ENCODE measurements at regions not wholly inside any gene's neighbourhood (a gene's known extent, or its start where the extent isn't known, plus 50 kb on each side); places are given as distances from the start of the nearest gene placed in this dataset.
"Not testable (repeated sequence)": the region's sequence is repeated elsewhere in the genome, so short reads cannot be mapped to it uniquely, and the experiment has no call there.

DNA sequence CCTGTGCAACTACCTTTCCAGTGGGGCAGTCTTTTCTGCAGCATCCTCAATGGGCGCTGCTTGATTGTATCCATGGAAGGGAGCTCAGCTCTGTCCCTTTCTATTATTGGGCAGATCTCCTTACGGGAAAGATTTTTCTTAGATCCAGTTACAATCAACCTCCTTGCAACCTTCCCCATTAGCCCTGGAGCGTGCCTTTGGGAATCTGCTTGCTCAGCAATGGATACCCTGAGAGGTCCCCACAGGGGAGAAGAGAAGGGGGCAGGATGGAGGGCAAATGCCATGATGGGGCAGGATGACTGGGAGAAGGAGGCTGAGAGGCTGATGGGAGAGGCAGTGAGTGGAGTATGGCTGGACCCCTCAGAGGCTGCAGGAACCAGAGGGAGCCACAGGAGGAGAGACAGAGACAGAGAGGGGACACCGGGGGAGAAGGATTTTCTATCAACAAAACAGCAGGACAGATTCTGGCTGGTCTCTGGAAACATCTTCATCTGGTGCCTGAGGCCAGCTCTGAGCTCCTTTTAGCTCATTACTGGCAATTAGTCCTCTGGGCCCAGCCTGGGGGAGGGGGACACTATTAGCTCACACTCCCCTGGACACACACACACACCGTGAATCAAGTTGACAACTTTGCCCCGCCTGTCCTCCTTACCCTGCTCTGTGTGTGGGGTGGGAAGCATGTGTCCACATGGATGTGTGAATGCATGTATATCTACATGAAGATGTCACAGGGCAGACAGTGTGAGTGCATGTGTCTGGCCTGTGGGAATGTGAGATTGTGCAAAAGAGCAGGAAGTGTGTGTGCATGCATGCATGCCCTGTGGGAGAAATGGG, 80.8 kb upstream of the PAX2 start:
- no peak for DNase-seq

GRCh38 chr10:100666634-100667033, 78.7 kb upstream of the PAX2 start:
- DNase-seq, result not testable (repeated sequence)

- no peak for DNase-seq
Measured at GRCh38 chr10:100669616-100670015, 75.8 kb upstream of the PAX2 start.

DNA sequence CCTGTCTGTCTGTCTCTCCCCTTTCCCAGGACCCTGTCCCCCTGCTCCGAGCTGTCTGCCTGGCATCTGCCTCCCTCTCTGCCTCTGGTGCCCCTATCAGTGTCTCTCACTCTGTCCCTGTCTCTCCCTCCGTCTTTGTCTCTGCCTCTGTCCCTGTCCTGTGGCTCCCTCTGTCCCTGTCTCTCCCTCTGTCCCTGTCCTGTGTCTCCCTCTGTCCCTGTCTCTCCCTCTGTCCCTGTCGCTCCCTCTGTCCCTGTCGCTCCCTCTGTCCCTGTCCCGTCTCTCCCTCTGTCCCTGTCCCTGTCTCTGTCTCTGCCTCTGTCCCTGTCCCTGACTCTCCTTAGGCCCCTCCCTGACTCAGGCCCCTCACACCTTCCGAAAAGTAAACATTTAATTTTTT, 75.0 kb upstream of the PAX2 start:
- DNase-seq, result no peak

DNA sequence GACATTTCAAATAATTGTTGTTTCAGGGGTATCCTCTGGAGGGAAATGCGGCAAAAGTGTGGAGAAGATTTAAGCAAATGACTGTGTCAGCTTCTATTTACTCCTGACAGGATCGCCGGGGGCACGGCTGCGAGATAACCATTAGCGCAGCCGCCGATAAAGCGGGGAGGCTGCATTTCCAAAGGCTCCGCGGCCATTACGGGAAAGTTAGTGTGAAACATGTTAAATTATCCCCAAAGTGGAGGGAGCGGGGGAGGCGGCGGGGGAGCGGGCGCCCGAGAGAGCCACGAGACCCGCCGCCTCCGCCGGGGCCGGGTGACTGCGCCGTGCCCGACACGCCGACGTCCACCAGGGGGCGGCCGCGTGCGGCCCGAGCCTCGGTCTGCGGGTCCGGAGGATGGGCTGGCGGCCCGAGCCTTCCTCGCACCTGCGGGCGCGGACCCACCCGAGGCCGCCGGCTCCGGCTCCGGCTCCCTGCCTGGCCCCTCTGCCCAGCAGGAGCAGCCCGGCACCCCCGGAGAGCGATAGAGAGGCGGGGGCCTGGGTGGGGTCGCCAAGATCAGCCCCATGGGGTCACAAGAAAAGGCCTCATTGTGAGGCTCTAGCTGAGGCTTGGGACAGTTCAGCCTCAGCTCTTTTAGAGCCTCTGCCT, 74.4 kb upstream of the PAX2 start:
- no peak for DNase-seq

- no peak for DNase-seq
Measured at GRCh38 chr10:100672199-100672598, 73.2 kb upstream of the PAX2 start.

GRCh38 chr10:100677290-100677945, 68.0 kb upstream of the PAX2 start:
- no peak for DNase-seq

GRCh38 chr10:100679327-100679726, 66.1 kb upstream of the PAX2 start:
- DNase-seq, result no peak

GRCh38 chr10:100683004-100683403, 62.4 kb upstream of the PAX2 start:
- no peak for DNase-seq

- no peak for DNase-seq
Measured at GRCh38 chr10:100683545-100684300, 61.7 kb upstream of the PAX2 start.

- DNase-seq, result no peak
Measured at GRCh38 chr10:100684688-100685235, 60.6 kb upstream of the PAX2 start.

GRCh38 chr10:100685331-100685730, 60.1 kb upstream of the PAX2 start:
- no peak for DNase-seq

DNA sequence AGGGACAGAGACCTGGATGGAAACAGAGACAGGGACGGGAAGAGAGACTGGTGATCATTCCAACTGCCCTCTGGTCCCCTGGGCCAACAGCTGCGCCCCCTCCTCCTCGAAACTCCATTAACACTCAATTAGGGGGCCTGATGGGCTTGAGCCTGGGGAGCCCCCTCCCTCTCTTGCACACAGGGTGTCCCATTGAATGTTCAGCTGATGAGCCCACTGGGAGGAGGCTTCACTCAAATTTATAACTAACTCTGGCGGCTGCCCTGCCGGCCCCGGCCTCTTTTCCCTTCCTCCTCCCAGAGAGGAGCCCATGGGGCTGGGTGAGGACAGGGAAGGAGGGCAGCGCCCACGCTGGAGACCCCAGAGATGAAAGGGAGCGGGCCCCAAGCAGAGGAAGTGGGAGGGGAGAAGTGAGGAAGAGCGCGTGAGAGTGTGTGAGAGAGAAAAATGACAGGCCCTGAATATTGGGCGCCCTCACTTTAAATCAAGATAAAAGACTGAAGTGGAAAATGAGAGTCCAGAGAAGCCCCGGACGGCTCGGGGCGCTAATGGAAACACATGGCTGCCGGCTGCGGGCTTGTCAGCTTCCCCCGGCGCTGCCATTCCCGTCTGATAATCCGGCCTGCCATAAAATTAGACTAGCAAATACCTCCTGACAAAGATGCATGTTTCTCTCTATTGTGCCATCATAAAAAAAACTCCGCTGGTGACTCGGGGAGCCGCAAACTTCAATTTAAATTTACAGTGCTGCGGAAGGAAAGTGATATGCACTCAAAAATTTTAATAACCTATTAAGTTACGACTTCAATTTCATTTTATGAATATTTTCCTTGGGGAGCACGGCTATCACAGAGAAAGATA, 58.0 kb upstream of the PAX2 start:
- no peak for DNase-seq

- no peak for DNase-seq
Measured at GRCh38 chr10:100688201-100688600, 57.2 kb upstream of the PAX2 start.

DNA sequence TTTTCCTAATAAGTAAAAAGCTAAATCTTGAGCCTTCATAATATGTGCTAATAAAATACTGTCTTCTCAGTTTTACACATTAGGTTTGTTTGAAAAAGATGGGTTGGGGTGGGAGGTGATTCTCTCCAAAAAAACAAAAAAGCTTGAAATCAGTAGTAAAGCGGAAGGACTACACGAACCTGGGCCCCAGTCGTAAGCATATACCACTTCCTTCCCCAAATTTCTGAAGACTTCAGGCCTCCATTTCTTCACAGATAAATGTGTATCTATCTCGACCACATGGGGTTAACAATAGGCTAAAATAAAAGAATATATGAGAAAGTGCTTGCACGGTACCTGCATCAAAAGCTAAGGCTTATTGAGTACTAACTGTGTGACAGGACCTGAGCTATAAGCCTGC, 51.6 kb upstream of the PAX2 start:
- no peak for DNase-seq
